ENCODE measurements at regions not wholly inside any gene's neighbourhood (a gene's known extent, or its start where the extent isn't known, plus 50 kb on each side); places are given as distances from the start of the nearest gene placed in this dataset.

- no peak for DNase-seq
- TF ChIP-seq POLR2A (IDR thresholded peaks at IDR 0.05; ENCODE audit: low read length) = no peak
- no peak for TF ChIP-seq GATA1 (IDR thresholded peaks at IDR 0.05; ENCODE audit: low read depth, low read length)
These were observed 339.6 kb upstream of the NOX3 start for GRCh38 chr6:155795173-155795796.

DNA sequence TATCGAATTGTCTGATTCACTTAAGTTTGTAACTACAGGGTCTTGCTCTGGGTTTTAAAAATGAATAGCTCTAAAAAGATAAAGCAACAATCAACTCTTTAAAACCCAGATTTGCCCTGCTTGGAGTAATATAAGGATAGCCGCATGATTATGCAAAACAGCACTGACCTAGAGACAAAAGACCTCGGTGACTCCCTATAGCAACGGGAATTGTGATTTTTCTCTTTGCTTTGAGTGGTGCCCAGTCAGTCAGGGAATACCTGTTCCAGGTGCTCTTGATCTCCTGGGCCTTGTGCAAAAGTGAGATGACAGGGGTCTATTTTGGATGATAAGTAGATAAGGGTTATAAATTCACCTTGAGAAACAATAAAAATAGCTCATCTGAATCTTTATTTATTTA lies 336.3 kb upstream of the NOX3 start:
- no peak for TF ChIP-seq GATA1 (IDR thresholded peaks at IDR 0.05; ENCODE audit: low read depth, low read length)
- no peak for TF ChIP-seq POLR2A (IDR thresholded peaks at IDR 0.05; ENCODE audit: low read length)
- DNase-seq = no peak

DNA sequence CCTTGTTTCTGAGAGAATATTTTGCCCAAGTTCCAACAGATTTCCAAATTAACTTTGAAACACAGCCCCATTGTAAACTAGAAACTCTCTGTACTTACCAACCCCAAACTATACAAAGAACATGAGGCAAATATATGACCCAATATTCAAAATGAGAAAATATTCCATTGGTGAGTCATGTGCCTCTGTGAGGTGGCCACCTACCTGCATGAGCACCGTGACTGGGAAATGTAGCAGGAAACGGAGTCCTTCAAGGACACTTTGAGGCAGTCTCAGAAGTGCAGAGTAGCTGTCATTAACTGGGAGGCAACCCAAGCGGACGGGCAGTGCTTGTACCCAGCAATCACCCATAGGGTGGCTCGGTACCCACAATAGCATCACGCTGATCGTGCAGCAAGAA lies 335.5 kb upstream of the NOX3 start:
- no peak for DNase-seq
- TF ChIP-seq POLR2A (IDR thresholded peaks at IDR 0.05; ENCODE audit: low read length) = no peak
- TF ChIP-seq GATA1 (IDR thresholded peaks at IDR 0.05; ENCODE audit: low read depth, low read length) = no peak

DNA sequence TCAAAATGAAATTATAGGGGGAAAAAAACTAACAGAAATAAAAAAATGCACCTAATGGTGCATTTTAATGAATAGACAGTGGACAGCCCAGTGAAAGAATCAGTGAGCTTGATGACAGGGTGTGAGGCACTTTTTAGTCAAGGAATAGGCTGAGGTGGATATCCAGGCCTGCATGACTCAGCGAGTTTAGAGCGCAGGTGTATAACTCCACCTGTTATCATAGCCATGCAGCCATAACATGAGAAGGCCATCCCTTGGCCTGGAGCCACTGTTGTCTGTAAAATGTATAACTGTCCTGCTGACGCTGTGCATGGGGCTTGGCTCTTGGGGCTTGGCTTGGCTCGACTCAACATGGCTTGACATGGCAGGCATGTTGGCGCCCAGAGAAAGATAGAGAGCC lies 331.5 kb upstream of the NOX3 start:
- DNase-seq = no peak
- TF ChIP-seq POLR2A (IDR thresholded peaks at IDR 0.05; ENCODE audit: low read length) = no peak

DNA sequence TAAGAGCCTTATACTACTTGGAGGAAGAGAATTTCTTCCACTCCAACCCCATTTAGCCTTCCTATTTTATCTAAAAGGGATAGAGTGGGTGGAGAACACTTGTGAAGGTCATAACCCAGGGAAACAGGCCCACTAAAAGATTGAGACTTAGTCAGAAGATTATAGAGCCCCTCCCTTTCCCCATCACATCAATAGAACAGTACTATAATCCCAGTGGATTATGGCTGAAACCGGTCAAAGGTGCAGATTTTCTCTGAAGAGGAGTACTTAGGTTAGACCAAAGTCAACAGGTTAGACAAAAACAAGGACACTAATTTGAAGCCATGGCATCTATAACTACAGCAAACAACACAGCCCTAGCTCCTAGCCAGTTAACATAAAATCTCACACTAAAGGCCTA lies 330.9 kb upstream of the NOX3 start:
- no peak for TF ChIP-seq POLR2A (IDR thresholded peaks at IDR 0.05; ENCODE audit: low read length)
- no peak for TF ChIP-seq GATA1 (IDR thresholded peaks at IDR 0.05; ENCODE audit: low read depth, low read length)
- no peak for DNase-seq

DNA sequence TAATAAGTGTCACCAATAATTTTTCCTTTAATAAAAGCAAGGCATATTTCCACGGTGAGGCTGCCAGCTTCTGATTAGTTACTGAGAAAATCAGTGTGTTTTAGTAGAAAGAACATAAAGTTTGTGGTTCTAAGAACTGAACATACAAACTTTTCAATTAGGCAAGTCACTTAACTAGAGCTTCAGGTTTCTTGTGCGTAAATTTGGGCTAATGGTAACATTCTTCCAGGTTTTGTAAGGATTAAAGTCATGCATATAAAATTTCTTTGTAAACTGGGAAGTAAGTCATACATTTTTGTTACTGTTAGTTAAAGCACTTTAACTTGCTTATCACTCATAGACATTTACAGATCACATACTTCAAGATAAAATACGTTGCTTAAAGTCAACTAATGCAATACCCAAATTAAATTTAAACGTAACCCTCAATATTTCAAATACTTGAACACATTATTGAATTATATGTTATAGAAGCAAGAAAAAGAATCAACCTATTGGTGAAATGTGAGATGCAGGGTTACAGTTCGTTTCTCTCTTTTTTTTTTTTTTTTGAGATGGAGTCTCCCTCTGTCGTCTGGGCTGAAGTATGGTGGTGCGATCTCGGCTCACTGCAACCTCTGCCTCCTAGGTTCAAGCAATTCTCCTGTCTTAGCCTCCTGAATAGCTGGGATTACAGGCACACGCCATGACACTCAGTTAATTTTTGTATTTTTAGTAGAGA lies 327.3 kb upstream of the NOX3 start:
- TF ChIP-seq POLR2A (IDR thresholded peaks at IDR 0.05; ENCODE audit: low read length) (no peak), GATA1 (IDR thresholded peaks at IDR 0.05; ENCODE audit: low read depth, low read length) (no peak)
- no peak for DNase-seq

DNA sequence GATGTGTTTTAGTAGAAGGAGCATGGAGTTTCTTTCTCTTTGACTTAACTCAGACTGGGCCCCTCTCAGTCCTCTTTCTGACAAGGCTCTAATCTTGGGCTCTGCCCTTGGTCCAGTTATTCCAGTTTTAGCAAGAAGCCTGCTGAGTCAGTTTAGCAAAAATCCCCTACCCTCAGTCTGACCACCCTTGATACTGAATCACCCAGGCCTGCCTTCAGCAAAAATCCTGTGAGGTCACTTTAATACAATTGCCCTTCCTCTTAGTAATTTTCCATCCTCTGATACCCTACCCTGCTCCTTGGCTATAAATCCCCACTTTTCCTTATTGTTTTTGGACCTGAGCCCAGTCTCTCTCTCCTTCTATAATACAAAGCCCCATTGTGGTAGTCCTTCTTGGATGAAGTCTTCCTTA lies 326.7 kb upstream of the NOX3 start:
- no peak for DNase-seq
- TF ChIP-seq GATA1 (IDR thresholded peaks at IDR 0.05; ENCODE audit: low read depth, low read length) (no peak), POLR2A (IDR thresholded peaks at IDR 0.05; ENCODE audit: low read length) (no peak)

- DNase-seq = no peak
- TF ChIP-seq GATA1 (IDR thresholded peaks at IDR 0.05; ENCODE audit: low read depth, low read length) = no peak
- TF ChIP-seq POLR2A (IDR thresholded peaks at IDR 0.05; ENCODE audit: low read length) = no peak
These were observed 323.8 kb upstream of the NOX3 start for GRCh38 chr6:155779456-155779855.

DNA sequence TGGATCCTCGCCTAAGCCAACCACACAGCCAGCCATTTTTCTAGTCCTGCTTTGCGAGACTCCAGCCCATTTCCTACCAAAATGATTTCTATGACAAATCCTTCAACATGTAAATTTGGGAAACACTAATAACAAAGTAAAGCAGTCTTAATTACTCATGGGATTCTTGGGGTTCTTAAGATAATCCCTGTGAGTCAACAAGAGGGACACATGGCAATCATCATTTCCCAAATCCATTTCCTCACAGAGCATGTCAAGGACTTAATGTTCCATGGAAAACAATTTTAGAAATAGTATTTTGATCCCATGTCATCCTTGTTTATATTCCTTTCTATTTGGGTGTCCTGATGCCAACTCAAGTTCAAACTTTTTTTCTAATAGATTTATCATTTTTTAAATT lies 322.7 kb upstream of the NOX3 start:
- TF ChIP-seq GATA1 (IDR thresholded peaks at IDR 0.05; ENCODE audit: low read depth, low read length) (no peak), POLR2A (IDR thresholded peaks at IDR 0.05; ENCODE audit: low read length) (no peak)

DNA sequence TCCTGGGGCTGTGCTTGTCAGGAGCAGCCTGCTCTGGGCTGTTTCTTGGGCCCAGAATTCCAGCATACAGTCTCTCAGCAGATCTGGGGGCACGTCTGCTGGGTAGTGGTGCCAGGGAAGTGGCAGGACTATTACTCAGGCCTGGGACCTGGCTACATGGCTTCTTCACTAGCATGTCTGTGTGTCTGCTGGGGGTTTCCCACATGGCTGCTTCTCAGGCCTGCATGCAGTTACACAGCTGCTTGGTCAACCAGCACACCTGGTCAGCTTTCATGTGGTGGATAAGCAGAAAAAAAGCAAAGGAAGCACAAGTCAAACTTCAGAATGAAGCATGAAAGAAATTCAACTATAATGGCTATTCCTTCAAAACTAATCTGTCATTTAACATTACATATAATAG lies 316.2 kb upstream of the NOX3 start:
- TF ChIP-seq POLR2A (IDR thresholded peaks at IDR 0.05; ENCODE audit: low read length) (no peak), GATA1 (IDR thresholded peaks at IDR 0.05; ENCODE audit: low read depth, low read length) (no peak)
- DNase-seq = no peak

More for the DNA sequence above, 322.7 kb upstream of the NOX3 start:
- no peak for DNase-seq

GRCh38 chr6:155770856-155771255 lies 315.2 kb upstream of the NOX3 start:
- no peak for TF ChIP-seq POLR2A (IDR thresholded peaks at IDR 0.05; ENCODE audit: low read length)
- TF ChIP-seq GATA1 (IDR thresholded peaks at IDR 0.05; ENCODE audit: low read depth, low read length) = no peak
- no peak for DNase-seq

DNA sequence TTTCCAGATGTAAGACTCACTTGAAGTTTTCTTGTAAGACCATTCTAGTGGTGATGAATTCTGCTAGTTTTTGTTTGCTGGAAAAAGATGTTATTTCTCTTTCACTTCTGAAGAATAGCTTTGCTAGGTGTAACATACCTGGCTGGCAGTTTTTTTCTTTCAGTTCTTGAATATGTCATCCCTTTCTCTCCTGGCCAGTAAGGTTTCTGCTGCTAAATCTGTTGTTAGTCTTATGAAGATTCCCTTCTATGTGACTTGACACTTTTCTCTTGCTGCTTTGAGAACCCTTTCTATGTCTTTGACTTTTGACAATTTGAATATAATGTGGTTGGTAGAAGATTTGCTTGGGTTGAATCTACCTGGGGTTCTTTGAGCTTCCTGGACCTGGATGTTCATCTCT lies 314.7 kb upstream of the NOX3 start:
- no peak for DNase-seq
- TF ChIP-seq GATA1 (IDR thresholded peaks at IDR 0.05; ENCODE audit: low read depth, low read length) (no peak), POLR2A (IDR thresholded peaks at IDR 0.05; ENCODE audit: low read length) (no peak)

GRCh38 chr6:155765275-155766194 lies 309.9 kb upstream of the NOX3 start:
- TF ChIP-seq GATA1 (IDR thresholded peaks at IDR 0.05; ENCODE audit: low read depth, low read length) (no peak), POLR2A (IDR thresholded peaks at IDR 0.05; ENCODE audit: low read length) (no peak)
- no peak for DNase-seq

- DNase-seq = no peak
These were observed 307.0 kb upstream of the NOX3 start for GRCh38 chr6:155762649-155763048.

More at GRCh38 chr6:155762649-155763048, 307.0 kb upstream of the NOX3 start:
- TF ChIP-seq GATA1 (IDR thresholded peaks at IDR 0.05; ENCODE audit: low read depth, low read length) (no peak), POLR2A (IDR thresholded peaks at IDR 0.05; ENCODE audit: low read length) (no peak)
